ENCODE measurements at regions not wholly inside any gene's neighbourhood (a gene's known extent, or its start where the extent isn't known, plus 50 kb on each side); places are given as distances from the start of the nearest gene placed in this dataset.

GRCh38 chr10:29749150-29749549 lies 114.4 kb upstream of the SVIL start:
- TF ChIP-seq CTCF (conservative IDR thresholded peaks at IDR 0.05 in 1 of 2, IDR thresholded peaks at IDR 0.05 in 1 of 2; ENCODE audit: low read depth in 1 of 2, low read length in 2 of 2) (no peak), EZH2 (IDR thresholded peaks at IDR 0.05; ENCODE audit: low read length, missing control alignments) (no peak)

Measured in fibroblast of lung (primary cell).